ENCODE measurements at regions not wholly inside any gene's neighbourhood (a gene's known extent, or its start where the extent isn't known, plus 50 kb on each side); places are given as distances from the start of the nearest gene placed in this dataset.

- no peak for DNase-seq (ENCODE audit: low spot score)
- no peak for FAIRE-seq
Measured at GRCh38 chr13:91269237-91269636, 78.2 kb upstream of the MIR17HG start.

- FAIRE-seq = no peak
- DNase-seq (ENCODE audit: low spot score) = no peak
Measured at GRCh38 chr13:91270031-91270430, 77.5 kb upstream of the MIR17HG start.

- no peak for FAIRE-seq
- no peak for DNase-seq (ENCODE audit: low spot score)
Measured at GRCh38 chr13:91272235-91272777, 75.2 kb upstream of the MIR17HG start.

- FAIRE-seq (no peak), DNase-seq (ENCODE audit: low spot score) (no peak)
Measured at GRCh38 chr13:91273675-91274074, 73.8 kb upstream of the MIR17HG start.

- DNase-seq (ENCODE audit: low spot score) (no peak), FAIRE-seq (no peak)
Measured at GRCh38 chr13:91277013-91277676, 70.3 kb upstream of the MIR17HG start.

GRCh38 chr13:91278291-91278690 lies 69.2 kb upstream of the MIR17HG start:
- FAIRE-seq = no peak
- DNase-seq (ENCODE audit: low spot score) = no peak

GRCh38 chr13:91278888-91279287 lies 68.6 kb upstream of the MIR17HG start:
- FAIRE-seq (no peak), DNase-seq (ENCODE audit: low spot score) (no peak)

GRCh38 chr13:91280801-91281200 lies 66.7 kb upstream of the MIR17HG start:
- no peak for DNase-seq (ENCODE audit: low spot score)
- no peak for FAIRE-seq

- DNase-seq (ENCODE audit: low spot score) = no peak
- FAIRE-seq = no peak
Measured at GRCh38 chr13:91284335-91284734, 63.2 kb upstream of the MIR17HG start.

GRCh38 chr13:91286317-91286716 lies 61.2 kb upstream of the MIR17HG start:
- FAIRE-seq = no peak
- no peak for DNase-seq (ENCODE audit: low spot score)

- FAIRE-seq (no peak), DNase-seq (ENCODE audit: low spot score) (no peak)
Measured at GRCh38 chr13:91291078-91291477, 56.4 kb upstream of the MIR17HG start.

- FAIRE-seq (no peak), DNase-seq (ENCODE audit: low spot score) (no peak)
Measured at GRCh38 chr13:91292630-91293221, 54.8 kb upstream of the MIR17HG start.

- no peak for FAIRE-seq
- no peak for DNase-seq (ENCODE audit: low spot score)
Measured at GRCh38 chr13:91295712-91296410, 51.6 kb upstream of the MIR17HG start.

- DNase-seq (ENCODE audit: low spot score) (no peak), FAIRE-seq (no peak)
Measured at GRCh38 chr13:91297503-91297902, 50.0 kb upstream of the MIR17HG start.

Measured in RCC 7860 (cell line).